ENCODE measurements at regions not wholly inside any gene's neighbourhood (a gene's known extent, or its start where the extent isn't known, plus 50 kb on each side); places are given as distances from the start of the nearest gene placed in this dataset.
"Not testable (repeated sequence)": the region's sequence is repeated elsewhere in the genome, so short reads cannot be mapped to it uniquely, and the experiment has no call there.

- Histone ChIP-seq H3K9me3 (ENCODE audit: control insufficient read depth in 2 of 3, low read length in 3 of 3) (no peaks in the 10 kb centered on the region), H3K4me1 (ENCODE audit: control insufficient read depth in 2 of 2, insufficient read depth in 2 of 2, low read length in 2 of 2) (no peaks in the 10 kb centered on the region), H3K27me3 (ENCODE audit: control insufficient read depth in 2 of 2, insufficient read depth in 2 of 2, low read length in 2 of 2) (no peaks in the 10 kb centered on the region), H3K36me3 (ENCODE audit: control insufficient read depth in 2 of 3, insufficient read depth in 3 of 3, low read length in 3 of 3) (no peaks in the 10 kb centered on the region), H3K27ac (ENCODE audit: low read depth, low read length) (no peak overlapping the region), H3K4me3 (ENCODE audit: low read length) (no peak overlapping the region)
- DNase-seq (no peak), ATAC-seq (no peak)
- Mint-ChIP-seq H3K27ac (no peak overlapping the region), H3K36me3 (no peaks in the 10 kb centered on the region), H3K4me1 (no peaks in the 10 kb centered on the region), H3K9me3 (peaks cover 0 to 3% (median 0%) of the 10 kb centered on the region in 11 donors), H3K27me3 (no peaks in the 10 kb centered on the region), H3K4me3 (no peak overlapping the region)
- CTCF ChIA-PET = no interaction called here
- POLR2A ChIA-PET = no interaction called here
- intact Hi-C loops (cut with micrococcal nuclease) = no loop called here
Observed at GRCh38 chr6:8941577-8941976, 506.2 kb upstream of the SLC35B3 start.

GRCh38 chr6:8940356-8940755 is 505.0 kb upstream of the SLC35B3 start:
- H3K27ac ChIP-seq (ENCODE audit: low read depth, low read length) = no peak overlapping the region
- no peaks in the 10 kb centered on the region for H3K9me3 ChIP-seq (ENCODE audit: control insufficient read depth in 2 of 3, low read length in 3 of 3)
- Mint-ChIP-seq H3K9me3 (peaks cover 0 to 3% (median 0%) of the 10 kb centered on the region in 11 donors), H3K4me1 (no peaks in the 10 kb centered on the region), H3K36me3 (no peaks in the 10 kb centered on the region), H3K27ac (no peak overlapping the region), H3K27me3 (no peaks in the 10 kb centered on the region), H3K4me3 (no peak overlapping the region)
- CTCF ChIA-PET = no interaction called here
- intact Hi-C loops (cut with micrococcal nuclease) = no loop called here
- H3K4me1 ChIP-seq (ENCODE audit: control insufficient read depth in 2 of 2, insufficient read depth in 2 of 2, low read length in 2 of 2) = no peaks in the 10 kb centered on the region
- H3K27me3 ChIP-seq (ENCODE audit: control insufficient read depth in 2 of 2, insufficient read depth in 2 of 2, low read length in 2 of 2) = no peaks in the 10 kb centered on the region
- no peak for DNase-seq
- no peak overlapping the region for H3K4me3 ChIP-seq (ENCODE audit: low read length)
- ATAC-seq = no peak
- POLR2A ChIA-PET = no interaction called here
- H3K36me3 ChIP-seq (ENCODE audit: control insufficient read depth in 2 of 3, insufficient read depth in 3 of 3, low read length in 3 of 3) = no peaks in the 10 kb centered on the region

- Histone ChIP-seq H3K27me3 (ENCODE audit: control insufficient read depth in 2 of 2, insufficient read depth in 2 of 2, low read length in 2 of 2) (no peaks in the 10 kb centered on the region), H3K4me1 (ENCODE audit: control insufficient read depth in 2 of 2, insufficient read depth in 2 of 2, low read length in 2 of 2) (no peaks in the 10 kb centered on the region), H3K27ac (ENCODE audit: low read depth, low read length) (no peak overlapping the region), H3K4me3 (ENCODE audit: low read length) (no peak overlapping the region), H3K9me3 (ENCODE audit: control insufficient read depth in 2 of 3, low read length in 3 of 3) (no peaks in the 10 kb centered on the region), H3K36me3 (ENCODE audit: control insufficient read depth in 2 of 3, insufficient read depth in 3 of 3, low read length in 3 of 3) (no peaks in the 10 kb centered on the region)
- ChIA-PET POLR2A (no interaction called here), CTCF (interaction anchor here (0.7 kb wide), 1 partner anchor 57 kb away, joined by 3 read pairs; no protein-coding TSS in a partner anchor)
- Mint-ChIP-seq H3K9me3 (peaks cover 0 to 3% (median 0%) of the 10 kb centered on the region in 11 donors), H3K4me1 (no peaks in the 10 kb centered on the region), H3K4me3 (no peak overlapping the region), H3K27me3 (no peaks in the 10 kb centered on the region), H3K27ac (no peak overlapping the region), H3K36me3 (no peaks in the 10 kb centered on the region)
- intact Hi-C loops (cut with micrococcal nuclease) = no loop called here
- DNase-seq (no peak), ATAC-seq (no peak)
Observed at GRCh38 chr6:8939615-8940014, 504.3 kb upstream of the SLC35B3 start.

- H3K9me3 ChIP-seq (ENCODE audit: control insufficient read depth in 2 of 3, low read length in 3 of 3) = no peaks in the 10 kb centered on the region
- H3K27ac Mint-ChIP-seq = no peak overlapping the region
- ChIA-PET POLR2A (no interaction called here), CTCF (no interaction called here)
- no peak overlapping the region for H3K4me3 ChIP-seq (ENCODE audit: low read length)
- H3K36me3 ChIP-seq (ENCODE audit: control insufficient read depth in 2 of 3, insufficient read depth in 3 of 3, low read length in 3 of 3) = no peaks in the 10 kb centered on the region
- no peak overlapping the region for H3K4me3 Mint-ChIP-seq
- no peaks in the 10 kb centered on the region for H3K36me3 Mint-ChIP-seq
- peaks cover 0 to 3% (median 0%) of the 10 kb centered on the region in 11 donors for H3K9me3 Mint-ChIP-seq
- intact Hi-C loops (cut with micrococcal nuclease) = no loop called here
- H3K27me3 Mint-ChIP-seq = peaks cover 0 to 1% (median 0%) of the 10 kb centered on the region in 5 donors
- no peaks in the 10 kb centered on the region for H3K27me3 ChIP-seq (ENCODE audit: control insufficient read depth in 2 of 2, insufficient read depth in 2 of 2, low read length in 2 of 2)
- H3K4me1 Mint-ChIP-seq = no peaks in the 10 kb centered on the region
- no peaks in the 10 kb centered on the region for H3K4me1 ChIP-seq (ENCODE audit: control insufficient read depth in 2 of 2, insufficient read depth in 2 of 2, low read length in 2 of 2)
- DNase-seq (no peak), ATAC-seq (no peak)
- H3K27ac ChIP-seq (ENCODE audit: low read depth, low read length) = no peak overlapping the region
Observed at GRCh38 chr6:8934318-8934717, 499.0 kb upstream of the SLC35B3 start.

- Mint-ChIP-seq H3K9me3 (peaks cover 0 to 5% (median 0%) of the 10 kb centered on the region in 11 donors), H3K36me3 (peaks cover 0 to 3% (median 0%) of the 10 kb centered on the region in 5 donors), H3K27ac (no peak overlapping the region), H3K4me1 (no peaks in the 10 kb centered on the region), H3K27me3 (peaks cover 0 to 9% (median 4%) of the 10 kb centered on the region in 5 donors), H3K4me3 (no peak overlapping the region)
- H3K27me3 ChIP-seq (ENCODE audit: control insufficient read depth in 2 of 2, insufficient read depth in 2 of 2, low read length in 2 of 2) = no peaks in the 10 kb centered on the region
- H3K9me3 ChIP-seq (ENCODE audit: control insufficient read depth in 2 of 3, low read length in 3 of 3) = no peaks in the 10 kb centered on the region
- ATAC-seq = no peak
- ChIA-PET CTCF (no interaction called here), POLR2A (no interaction called here)
- H3K27ac ChIP-seq (ENCODE audit: low read depth, low read length) = no peak overlapping the region
- intact Hi-C loops (cut with micrococcal nuclease) = no loop called here
- H3K36me3 ChIP-seq (ENCODE audit: control insufficient read depth in 2 of 3, insufficient read depth in 3 of 3, low read length in 3 of 3) = no peaks in the 10 kb centered on the region
- H3K4me3 ChIP-seq (ENCODE audit: low read length) = no peak overlapping the region
- no peaks in the 10 kb centered on the region for H3K4me1 ChIP-seq (ENCODE audit: control insufficient read depth in 2 of 2, insufficient read depth in 2 of 2, low read length in 2 of 2)
- DNase-seq = no peak
Observed at GRCh38 chr6:8930009-8930408, 494.7 kb upstream of the SLC35B3 start.

GRCh38 chr6:8920244-8920643 is 484.9 kb upstream of the SLC35B3 start:
- H3K9me3 Mint-ChIP-seq = peaks cover 0 to 11% (median 4%) of the 10 kb centered on the region in 11 donors
- POLR2A ChIA-PET; ATAC-seq; H3K4me3 Mint-ChIP-seq; intact Hi-C loops (cut with micrococcal nuclease); H3K27ac Mint-ChIP-seq; H3K36me3 Mint-ChIP-seq; DNase-seq; H3K4me1 Mint-ChIP-seq; CTCF ChIA-PET; H3K9me3 ChIP-seq (ENCODE audit: control insufficient read depth in 2 of 3, low read length in 3 of 3); H3K27me3 ChIP-seq (ENCODE audit: control insufficient read depth in 2 of 2, insufficient read depth in 2 of 2, low read length in 2 of 2); H3K4me3 ChIP-seq (ENCODE audit: low read length); H3K36me3 ChIP-seq (ENCODE audit: control insufficient read depth in 2 of 3, insufficient read depth in 3 of 3, low read length in 3 of 3); H3K4me1 ChIP-seq (ENCODE audit: control insufficient read depth in 2 of 2, insufficient read depth in 2 of 2, low read length in 2 of 2); H3K27ac ChIP-seq (ENCODE audit: low read depth, low read length); H3K27me3 Mint-ChIP-seq: not testable (repeated sequence)

- intact Hi-C loops (cut with micrococcal nuclease) = no loop called here
- no peaks in the 10 kb centered on the region for H3K4me1 ChIP-seq (ENCODE audit: control insufficient read depth in 2 of 2, insufficient read depth in 2 of 2, low read length in 2 of 2)
- DNase-seq (no peak), ATAC-seq (no peak)
- H3K4me3 ChIP-seq (ENCODE audit: low read length) = no peak overlapping the region
- Mint-ChIP-seq H3K4me1 (no peaks in the 10 kb centered on the region), H3K27ac (no peak overlapping the region), H3K9me3 (peaks cover 2 to 22% (median 6%) of the 10 kb centered on the region in 11 donors), H3K27me3 (no peaks in the 10 kb centered on the region), H3K36me3 (peaks cover 0 to 4% (median 0%) of the 10 kb centered on the region in 5 donors), H3K4me3 (no peak overlapping the region)
- ChIA-PET POLR2A (no interaction called here), CTCF (no interaction called here)
- H3K27me3 ChIP-seq (ENCODE audit: control insufficient read depth in 2 of 2, insufficient read depth in 2 of 2, low read length in 2 of 2) = no peaks in the 10 kb centered on the region
- no peak overlapping the region for H3K27ac ChIP-seq (ENCODE audit: low read depth, low read length)
- no peaks in the 10 kb centered on the region for H3K36me3 ChIP-seq (ENCODE audit: control insufficient read depth in 2 of 3, insufficient read depth in 3 of 3, low read length in 3 of 3)
- no peaks in the 10 kb centered on the region for H3K9me3 ChIP-seq (ENCODE audit: control insufficient read depth in 2 of 3, low read length in 3 of 3)
Observed at GRCh38 chr6:8918196-8918595, 482.9 kb upstream of the SLC35B3 start.
